GM12875 (cell line): ENCODE measurements at regions not wholly inside any gene's neighbourhood (a gene's known extent, or its start where the extent isn't known, plus 50 kb on each side); places are given as distances from the start of the nearest gene placed in this dataset.

Experiments used
- H3K4me3 ChIP-seq: one replicate; pipeline ENCODE4 v1.5.1; 2011; ENCODE audit warnings: low read depth, low read length, control low read depth
- CTCF ChIP-seq: IDR thresholded peaks from 2 replicates; pipeline ENCODE4 v1.5.1; 2011; ENCODE audit warnings: low read depth, mild to moderate bottlenecking, control low read depth, inconsistent platforms, low read length, moderate library complexity, borderline replicate concordance; ENCODE audit not compliant: insufficient read depth

- TF ChIP-seq CTCF, result no peak
Observed at GRCh38 chr9:1929722-1930244, 85.4 kb upstream of the SMARCA2 start.

GRCh38 chr9:1930245-1930736, 84.9 kb upstream of the SMARCA2 start:
- H3K4me3 ChIP-seq, result peak overlapping the region; percentile 50

More at GRCh38 chr9:1929722-1930244, 85.4 kb upstream of the SMARCA2 start:
- peak overlapping the region; percentile 50 for H3K4me3 ChIP-seq

- TF ChIP-seq CTCF, result no peak
- H3K4me3 ChIP-seq, result no peak overlapping the region
Observed at GRCh38 chr9:1938135-1938534, 77.0 kb upstream of the SMARCA2 start.

- peak overlapping the region; percentile 19 for H3K4me3 ChIP-seq
- TF ChIP-seq CTCF, result no peak
Observed at GRCh38 chr9:1938675-1939170, 76.4 kb upstream of the SMARCA2 start.

- H3K4me3 ChIP-seq, result no peak overlapping the region
- no peak for TF ChIP-seq CTCF
Observed at GRCh38 chr9:1939466-1939865, 75.7 kb upstream of the SMARCA2 start.

GRCh38 chr9:1939926-1940368, 75.2 kb upstream of the SMARCA2 start:
- TF ChIP-seq CTCF, result peak; percentile 87
- H3K4me3 ChIP-seq, result no peak overlapping the region

GRCh38 chr9:1941989-1942388, 73.2 kb upstream of the SMARCA2 start:
- H3K4me3 ChIP-seq, result no peak overlapping the region
- 0 out of 2 replicates have a peak, but pooled peaks have one; percentile 27 for TF ChIP-seq CTCF
